Erythroblast (primary cell): ENCODE measurements at regions not wholly inside any gene's neighbourhood (a gene's known extent, or its start where the extent isn't known, plus 50 kb on each side); places are given as distances from the start of the nearest gene placed in this dataset.

Source experiments
- GATA1 ChIP-seq: IDR thresholded peaks from 2 replicates; pipeline ENCODE4 v1.6.1; 2011; ENCODE audit warnings: low read depth, mild to moderate bottlenecking, control low read depth, low read length, moderate library complexity
- POLR2A ChIP-seq: IDR thresholded peaks from 2 replicates; pipeline ENCODE4 v1.6.1; 2011; ENCODE audit warnings: mild to moderate bottlenecking, low read length

DNA sequence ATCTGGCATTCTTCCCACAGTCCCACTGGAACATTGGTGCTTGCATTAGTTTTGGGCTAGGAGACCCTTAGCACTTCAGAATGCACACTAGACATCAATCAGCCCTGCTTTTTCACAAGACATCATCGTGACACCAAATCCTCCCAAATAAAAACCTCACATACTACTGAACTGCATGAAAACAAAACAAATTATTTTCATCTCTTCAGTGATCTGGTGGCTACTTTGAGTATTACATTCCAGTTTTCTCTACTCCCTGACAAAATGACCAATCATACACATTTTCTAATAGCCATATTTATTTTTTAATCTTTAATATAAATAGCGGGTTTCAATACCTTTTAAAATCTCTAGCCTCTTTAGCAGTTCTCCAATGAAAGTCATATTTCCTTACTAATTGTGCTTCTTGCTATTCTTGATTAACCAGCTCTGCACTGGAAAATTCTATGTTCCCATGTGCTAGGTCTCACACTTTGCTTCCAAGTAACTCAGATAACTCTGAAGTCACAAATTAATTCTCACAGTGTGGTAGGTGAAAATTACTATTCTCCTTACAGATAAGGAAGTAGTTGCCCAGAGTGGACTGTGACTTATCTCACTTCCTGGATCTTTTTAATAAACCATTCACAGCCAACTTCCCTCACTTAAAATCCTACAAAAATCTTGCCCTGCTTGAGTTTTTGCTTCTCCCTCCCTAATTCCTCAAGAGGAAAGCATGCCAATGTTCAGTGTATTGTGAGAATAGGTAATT, 82.5 kb upstream of the EPB41L3 start:
- TF ChIP-seq POLR2A (no peak), GATA1 (no peak)
